GM19397 (cell line): ENCODE measurements at regions not wholly inside any gene's neighbourhood (a gene's known extent, or its start where the extent isn't known, plus 50 kb on each side); places are given as distances from the start of the nearest gene placed in this dataset.

Experiments used
- ATAC-seq: cut with Tn5 transposase; IDR thresholded peaks from one replicate; pipeline ENCODE4 v1.9.1; 2021; ENCODE audit warnings: mild to moderate bottlenecking, moderate library complexity; ENCODE audit not compliant: unreplicated experiment

- ATAC-seq: no peak
Measured at GRCh38 chr13:68064001-68064770, 834.0 kb upstream of the PCDH9 start.

GRCh38 chr13:68063181-68063580 is 833.0 kb upstream of the PCDH9 start:
- ATAC-seq: no peak

GRCh38 chr13:68057836-68058235 is 827.7 kb upstream of the PCDH9 start:
- no peak for ATAC-seq

GRCh38 chr13:68056816-68057710 is 826.9 kb upstream of the PCDH9 start:
- no peak for ATAC-seq

- ATAC-seq: no peak
Measured at GRCh38 chr13:68051910-68052309, 821.8 kb upstream of the PCDH9 start.

- no peak for ATAC-seq
Measured at GRCh38 chr13:68050761-68051160, 820.6 kb upstream of the PCDH9 start.

GRCh38 chr13:68048802-68049359 is 818.7 kb upstream of the PCDH9 start:
- ATAC-seq: no peak

GRCh38 chr13:68047889-68048288 is 817.8 kb upstream of the PCDH9 start:
- ATAC-seq: no peak

- no peak for ATAC-seq
Measured at GRCh38 chr13:68046903-68047302, 816.8 kb upstream of the PCDH9 start.

GRCh38 chr13:68030152-68030809 is 800.1 kb upstream of the PCDH9 start:
- ATAC-seq: peak; percentile 78

GRCh38 chr13:68028701-68029100 is 798.6 kb upstream of the PCDH9 start:
- no peak for ATAC-seq

GRCh38 chr13:68027306-68027705 is 797.2 kb upstream of the PCDH9 start:
- no peak for ATAC-seq

GRCh38 chr13:68026077-68026476 is 795.9 kb upstream of the PCDH9 start:
- no peak for ATAC-seq

- ATAC-seq: no peak
Measured at GRCh38 chr13:68025604-68026003, 795.5 kb upstream of the PCDH9 start.

GRCh38 chr13:68023838-68024581 is 793.9 kb upstream of the PCDH9 start:
- ATAC-seq: no peak

GRCh38 chr13:68019901-68020300 is 789.8 kb upstream of the PCDH9 start:
- no peak for ATAC-seq

- ATAC-seq: no peak
Measured at GRCh38 chr13:68009546-68009945, 779.4 kb upstream of the PCDH9 start.

- no peak for ATAC-seq
Measured at GRCh38 chr13:68007576-68007975, 777.4 kb upstream of the PCDH9 start.

GRCh38 chr13:67996101-67996500 is 766.0 kb upstream of the PCDH9 start:
- no peak for ATAC-seq

GRCh38 chr13:67990868-67991267 is 760.7 kb upstream of the PCDH9 start:
- no peak for ATAC-seq

- ATAC-seq: no peak
Measured at GRCh38 chr13:67986234-67986633, 756.1 kb upstream of the PCDH9 start.
